D341Med (cell line): ENCODE measurements at regions not wholly inside any gene's neighbourhood (a gene's known extent, or its start where the extent isn't known, plus 50 kb on each side); places are given as distances from the start of the nearest gene placed in this dataset.

Experiments
- DNase-seq: peaks from one replicate; pipeline ENCODE4 v3.0.0; 2012; ENCODE audit warnings: low spot score

- DNase-seq = no peak
These were observed 663.9 kb downstream of the POM121L12 start for GRCh38 chr7:53699215-53699837.

- no peak for DNase-seq
These were observed 683.7 kb downstream of the POM121L12 start for GRCh38 chr7:53719122-53719521.

- no peak for DNase-seq
These were observed 705.5 kb downstream of the POM121L12 start for GRCh38 chr7:53740971-53741370.

GRCh38 chr7:53743697-53744402 lies 708.4 kb downstream of the POM121L12 start:
- no peak for DNase-seq

GRCh38 chr7:53744403-53744760 lies 708.9 kb downstream of the POM121L12 start:
- DNase-seq = no peak

GRCh38 chr7:53756946-53757345 lies 721.5 kb downstream of the POM121L12 start:
- DNase-seq = no peak

GRCh38 chr7:53768186-53768585 lies 732.8 kb downstream of the POM121L12 start:
- DNase-seq = no peak

GRCh38 chr7:53771701-53772100 lies 736.3 kb downstream of the POM121L12 start:
- no peak for DNase-seq

GRCh38 chr7:53776323-53776722 lies 740.9 kb downstream of the POM121L12 start:
- DNase-seq = no peak

- no peak for DNase-seq
These were observed 752.4 kb upstream of the VSTM2A start for GRCh38 chr7:53789741-53790140.

- no peak for DNase-seq
These were observed 747.4 kb upstream of the VSTM2A start for GRCh38 chr7:53794816-53795215.

GRCh38 chr7:53800746-53801145 lies 741.4 kb upstream of the VSTM2A start:
- DNase-seq = no peak

GRCh38 chr7:53806119-53806518 lies 736.1 kb upstream of the VSTM2A start:
- no peak for DNase-seq

GRCh38 chr7:53811555-53812079 lies 730.6 kb upstream of the VSTM2A start:
- DNase-seq = peak; percentile 17

- DNase-seq = no peak
These were observed 730.0 kb upstream of the VSTM2A start for GRCh38 chr7:53812135-53812534.

- DNase-seq = no peak
These were observed 706.9 kb upstream of the VSTM2A start for GRCh38 chr7:53835301-53835700.

- DNase-seq = no peak
These were observed 664.5 kb upstream of the VSTM2A start for GRCh38 chr7:53877688-53878087.

- no peak for DNase-seq
These were observed 641.2 kb upstream of the VSTM2A start for GRCh38 chr7:53900856-53901528.

- no peak for DNase-seq
These were observed 637.8 kb upstream of the VSTM2A start for GRCh38 chr7:53904355-53904754.

GRCh38 chr7:53917637-53918036 lies 624.5 kb upstream of the VSTM2A start:
- no peak for DNase-seq

- DNase-seq = no peak
These were observed 622.2 kb upstream of the VSTM2A start for GRCh38 chr7:53920011-53920410.

- no peak for DNase-seq
These were observed 601.7 kb upstream of the VSTM2A start for GRCh38 chr7:53940483-53940882.

GRCh38 chr7:53947732-53948131 lies 594.4 kb upstream of the VSTM2A start:
- no peak for DNase-seq
